ENCODE measurements at regions not wholly inside any gene's neighbourhood (a gene's known extent, or its start where the extent isn't known, plus 50 kb on each side); places are given as distances from the start of the nearest gene placed in this dataset.

- Histone ChIP-seq H3K4me3 (ENCODE audit: low read length) (no peak overlapping the region), H3K36me3 (ENCODE audit: control insufficient read depth, insufficient read depth, low read length) (no peaks in the 10 kb centered on the region), H3K9ac (ENCODE audit: low read length) (no peak overlapping the region), H3K27me3 (ENCODE audit: control insufficient read depth, insufficient read depth, low read length) (no peaks in the 10 kb centered on the region), H3K4me1 (ENCODE audit: control insufficient read depth, insufficient read depth, low read length) (no peaks in the 10 kb centered on the region), H3K27ac (ENCODE audit: low read depth, low read length) (no peak overlapping the region)
Measured at GRCh38 chr16:17989255-17989654, 347.3 kb downstream of the NPIPA8 start.

GRCh38 chr16:17988839-17989238, 347.7 kb downstream of the NPIPA8 start:
- H3K4me3 ChIP-seq (ENCODE audit: low read length) = no peak overlapping the region
- H3K4me1 ChIP-seq (ENCODE audit: control insufficient read depth, insufficient read depth, low read length) = no peaks in the 10 kb centered on the region
- no peaks in the 10 kb centered on the region for H3K27me3 ChIP-seq (ENCODE audit: control insufficient read depth, insufficient read depth, low read length)
- H3K36me3 ChIP-seq (ENCODE audit: control insufficient read depth, insufficient read depth, low read length) = no peaks in the 10 kb centered on the region
- no peak overlapping the region for H3K27ac ChIP-seq (ENCODE audit: low read depth, low read length)
- H3K9ac ChIP-seq (ENCODE audit: low read length) = no peak overlapping the region

- Histone ChIP-seq H3K27ac (ENCODE audit: low read depth, low read length) (no peak overlapping the region), H3K36me3 (ENCODE audit: control insufficient read depth, insufficient read depth, low read length) (no peaks in the 10 kb centered on the region), H3K27me3 (ENCODE audit: control insufficient read depth, insufficient read depth, low read length) (no peaks in the 10 kb centered on the region), H3K9ac (ENCODE audit: low read length) (no peak overlapping the region), H3K4me3 (ENCODE audit: low read length) (no peak overlapping the region), H3K4me1 (ENCODE audit: control insufficient read depth, insufficient read depth, low read length) (no peaks in the 10 kb centered on the region)
Measured at GRCh38 chr16:17986991-17987390, 349.5 kb downstream of the NPIPA8 start.

GRCh38 chr16:17984810-17985209, 351.7 kb downstream of the NPIPA8 start:
- no peaks in the 10 kb centered on the region for H3K4me1 ChIP-seq (ENCODE audit: control insufficient read depth, insufficient read depth, low read length)
- no peak overlapping the region for H3K4me3 ChIP-seq (ENCODE audit: low read length)
- H3K36me3 ChIP-seq (ENCODE audit: control insufficient read depth, insufficient read depth, low read length) = no peaks in the 10 kb centered on the region
- H3K27ac ChIP-seq (ENCODE audit: low read depth, low read length) = no peak overlapping the region
- H3K27me3 ChIP-seq (ENCODE audit: control insufficient read depth, insufficient read depth, low read length) = no peaks in the 10 kb centered on the region
- no peak overlapping the region for H3K9ac ChIP-seq (ENCODE audit: low read length)

GRCh38 chr16:17983847-17984639, 352.5 kb downstream of the NPIPA8 start:
- Histone ChIP-seq H3K27ac (ENCODE audit: low read depth, low read length) (no peak overlapping the region), H3K4me3 (ENCODE audit: low read length) (no peak overlapping the region), H3K36me3 (ENCODE audit: control insufficient read depth, insufficient read depth, low read length) (no peaks in the 10 kb centered on the region), H3K4me1 (ENCODE audit: control insufficient read depth, insufficient read depth, low read length) (no peaks in the 10 kb centered on the region), H3K27me3 (ENCODE audit: control insufficient read depth, insufficient read depth, low read length) (no peaks in the 10 kb centered on the region), H3K9ac (ENCODE audit: low read length) (no peak overlapping the region)

GRCh38 chr16:17983114-17983513, 353.4 kb downstream of the NPIPA8 start:
- Histone ChIP-seq H3K4me3 (ENCODE audit: low read length) (no peak overlapping the region), H3K9ac (ENCODE audit: low read length) (no peak overlapping the region), H3K27ac (ENCODE audit: low read depth, low read length) (no peak overlapping the region), H3K4me1 (ENCODE audit: control insufficient read depth, insufficient read depth, low read length) (no peaks in the 10 kb centered on the region), H3K27me3 (ENCODE audit: control insufficient read depth, insufficient read depth, low read length) (no peaks in the 10 kb centered on the region), H3K36me3 (ENCODE audit: control insufficient read depth, insufficient read depth, low read length) (no peaks in the 10 kb centered on the region)

GRCh38 chr16:17977260-17977659, 359.3 kb downstream of the NPIPA8 start:
- Histone ChIP-seq H3K36me3 (ENCODE audit: control insufficient read depth, insufficient read depth, low read length) (no peaks in the 10 kb centered on the region), H3K4me1 (ENCODE audit: control insufficient read depth, insufficient read depth, low read length) (no peaks in the 10 kb centered on the region), H3K27me3 (ENCODE audit: control insufficient read depth, insufficient read depth, low read length) (peaks cover 2% of the 10 kb centered on the region), H3K4me3 (ENCODE audit: low read length) (no peak overlapping the region), H3K27ac (ENCODE audit: low read depth, low read length) (no peak overlapping the region), H3K9ac (ENCODE audit: low read length) (no peak overlapping the region)

GRCh38 chr16:17972460-17972943, 364.0 kb downstream of the NPIPA8 start:
- no peak overlapping the region for H3K27ac ChIP-seq (ENCODE audit: low read depth, low read length)
- H3K4me3 ChIP-seq (ENCODE audit: low read length) = no peak overlapping the region
- no peak overlapping the region for H3K9ac ChIP-seq (ENCODE audit: low read length)
- H3K27me3 ChIP-seq (ENCODE audit: control insufficient read depth, insufficient read depth, low read length) = peaks cover 2% of the 10 kb centered on the region
- no peaks in the 10 kb centered on the region for H3K4me1 ChIP-seq (ENCODE audit: control insufficient read depth, insufficient read depth, low read length)
- H3K36me3 ChIP-seq (ENCODE audit: control insufficient read depth, insufficient read depth, low read length) = no peaks in the 10 kb centered on the region

- no peaks in the 10 kb centered on the region for H3K4me1 ChIP-seq (ENCODE audit: control insufficient read depth, insufficient read depth, low read length)
- H3K27me3 ChIP-seq (ENCODE audit: control insufficient read depth, insufficient read depth, low read length) = peaks cover 2% of the 10 kb centered on the region
- H3K4me3 ChIP-seq (ENCODE audit: low read length) = no peak overlapping the region
- H3K27ac ChIP-seq (ENCODE audit: low read depth, low read length) = no peak overlapping the region
- no peaks in the 10 kb centered on the region for H3K36me3 ChIP-seq (ENCODE audit: control insufficient read depth, insufficient read depth, low read length)
- no peak overlapping the region for H3K9ac ChIP-seq (ENCODE audit: low read length)
Measured at GRCh38 chr16:17970816-17971331, 365.7 kb downstream of the NPIPA8 start.

GRCh38 chr16:17970157-17970765, 366.3 kb downstream of the NPIPA8 start:
- H3K9ac ChIP-seq (ENCODE audit: low read length) = no peak overlapping the region
- H3K36me3 ChIP-seq (ENCODE audit: control insufficient read depth, insufficient read depth, low read length) = no peaks in the 10 kb centered on the region
- H3K4me3 ChIP-seq (ENCODE audit: low read length) = no peak overlapping the region
- H3K27me3 ChIP-seq (ENCODE audit: control insufficient read depth, insufficient read depth, low read length) = peaks cover 2% of the 10 kb centered on the region
- H3K27ac ChIP-seq (ENCODE audit: low read depth, low read length) = no peak overlapping the region
- H3K4me1 ChIP-seq (ENCODE audit: control insufficient read depth, insufficient read depth, low read length) = no peaks in the 10 kb centered on the region

GRCh38 chr16:17965133-17965900, 371.2 kb downstream of the NPIPA8 start:
- H3K27ac ChIP-seq (ENCODE audit: low read depth, low read length) = no peak overlapping the region
- H3K9ac ChIP-seq (ENCODE audit: low read length) = no peak overlapping the region
- H3K27me3 ChIP-seq (ENCODE audit: control insufficient read depth, insufficient read depth, low read length) = no peaks in the 10 kb centered on the region
- no peaks in the 10 kb centered on the region for H3K36me3 ChIP-seq (ENCODE audit: control insufficient read depth, insufficient read depth, low read length)
- H3K4me3 ChIP-seq (ENCODE audit: low read length) = no peak overlapping the region
- no peaks in the 10 kb centered on the region for H3K4me1 ChIP-seq (ENCODE audit: control insufficient read depth, insufficient read depth, low read length)

- Histone ChIP-seq H3K4me3 (ENCODE audit: low read length) (no peak overlapping the region), H3K9ac (ENCODE audit: low read length) (no peak overlapping the region), H3K27ac (ENCODE audit: low read depth, low read length) (no peak overlapping the region), H3K4me1 (ENCODE audit: control insufficient read depth, insufficient read depth, low read length) (no peaks in the 10 kb centered on the region), H3K27me3 (ENCODE audit: control insufficient read depth, insufficient read depth, low read length) (no peaks in the 10 kb centered on the region), H3K36me3 (ENCODE audit: control insufficient read depth, insufficient read depth, low read length) (no peaks in the 10 kb centered on the region)
Measured at GRCh38 chr16:17964196-17964595, 372.3 kb downstream of the NPIPA8 start.
